HuH-7.5 (cell line): ENCODE measurements at regions not wholly inside any gene's neighbourhood (a gene's known extent, or its start where the extent isn't known, plus 50 kb on each side); places are given as distances from the start of the nearest gene placed in this dataset.
"Not testable (repeated sequence)": the region's sequence is repeated elsewhere in the genome, so short reads cannot be mapped to it uniquely, and the experiment has no call there.

Experiments used
- DNase-seq: peaks from one replicate; pipeline ENCODE4 v3.0.0; 2011; ENCODE audit warnings: low spot score

- DNase-seq, result not testable (repeated sequence)
Observed at GRCh38 chr4:27075603-27076002, 215.0 kb downstream of the STIM2 start.

- DNase-seq, result no peak
Observed at GRCh38 chr4:27078934-27079455, 218.4 kb downstream of the STIM2 start.

- no peak for DNase-seq
Observed at GRCh38 chr4:27081675-27082586, 221.3 kb downstream of the STIM2 start.

- DNase-seq, result no peak
Observed at GRCh38 chr4:27082776-27083175, 222.1 kb downstream of the STIM2 start.

GRCh38 chr4:27084685-27085361 lies 224.2 kb downstream of the STIM2 start:
- no peak for DNase-seq

GRCh38 chr4:27085396-27085795 lies 224.8 kb downstream of the STIM2 start:
- no peak for DNase-seq

GRCh38 chr4:27087306-27088045 lies 226.8 kb downstream of the STIM2 start:
- no peak for DNase-seq

GRCh38 chr4:27088491-27088890 lies 227.8 kb downstream of the STIM2 start:
- DNase-seq, result no peak

- DNase-seq, result no peak
Observed at GRCh38 chr4:27089186-27089585, 228.5 kb downstream of the STIM2 start.

GRCh38 chr4:27090406-27090805 lies 229.8 kb downstream of the STIM2 start:
- no peak for DNase-seq

GRCh38 chr4:27094224-27094623 lies 233.6 kb downstream of the STIM2 start:
- no peak for DNase-seq

- DNase-seq, result no peak
Observed at GRCh38 chr4:27094783-27095182, 234.1 kb downstream of the STIM2 start.

GRCh38 chr4:27096142-27096824 lies 235.6 kb downstream of the STIM2 start:
- no peak for DNase-seq

GRCh38 chr4:27098034-27098433 lies 237.4 kb downstream of the STIM2 start:
- no peak for DNase-seq

- DNase-seq, result no peak
Observed at GRCh38 chr4:27100713-27101112, 240.1 kb downstream of the STIM2 start.

- no peak for DNase-seq
Observed at GRCh38 chr4:27101126-27101525, 240.5 kb downstream of the STIM2 start.

- DNase-seq, result no peak
Observed at GRCh38 chr4:27101561-27101960, 240.9 kb downstream of the STIM2 start.

GRCh38 chr4:27111627-27112026 lies 251.0 kb downstream of the STIM2 start:
- no peak for DNase-seq

- no peak for DNase-seq
Observed at GRCh38 chr4:27112587-27112986, 251.9 kb downstream of the STIM2 start.

GRCh38 chr4:27115221-27115620 lies 254.6 kb downstream of the STIM2 start:
- DNase-seq, result no peak

- DNase-seq, result no peak
Observed at GRCh38 chr4:27117453-27117852, 256.8 kb downstream of the STIM2 start.

- no peak for DNase-seq
Observed at GRCh38 chr4:27119239-27119638, 258.6 kb downstream of the STIM2 start.
